Ovary (tissue), 7 donors: ENCODE measurements at regions not wholly inside any gene's neighbourhood (a gene's known extent, or its start where the extent isn't known, plus 50 kb on each side); places are given as distances from the start of the nearest gene placed in this dataset.

Source experiments
- DNase-seq, 5 donors: peaks; one replicate each; pipeline ENCODE4 v3.0.0-alpha.2; 2019 to 2020
- H3K27ac ChIP-seq, 2 donors: fragments of 200-600 bp; one replicate each; pipeline versions ENCODE4 v1.5.1 to v1.8.0; 2019 to 2022
- H3K27me3 ChIP-seq: fragments of 200-600 bp; one replicate; pipeline ENCODE4 v1.8.0; 2022
- H3K36me3 ChIP-seq: fragments of 200-600 bp; sonication (generic); one replicate; pipeline ENCODE4 v1.5.1; 2019
- H3K4me1 ChIP-seq: one replicate; pipeline ENCODE4 v1.8.1; 2013; ENCODE audit warnings: mild to moderate bottlenecking, moderate library complexity; ENCODE audit not compliant: insufficient read depth
- H3K4me3 ChIP-seq: fragments of 200-600 bp; sonication (generic); one replicate; pipeline ENCODE4 v1.5.1; 2017
- H3K9me3 ChIP-seq, 2 donors: fragments of 200-600 bp in 1 of 2; sonication (generic) in 1 of 2; one replicate each; pipeline versions ENCODE4 v1.5.1 to v1.8.1; 2013 to 2019; ENCODE audit warnings: mild to moderate bottlenecking in 1 of 2, moderate library complexity in 1 of 2
- CTCF ChIP-seq, 3 donors: fragments of 450-650 bp in 2 of 3; fragments of 200-600 bp in 1 of 3; IDR thresholded peaks; one replicate each; pipeline versions ENCODE4 v1.5.1 to v1.8.0; 2016 to 2022; ENCODE audit warnings: antibody characterized with exemption in 3 of 3, mild to moderate bottlenecking in 1 of 3
- EP300 ChIP-seq: sonication (generic); formaldehyde crosslinking; IDR thresholded peaks from one replicate; pipeline ENCODE4 v1.6.1; 2017; ENCODE audit warnings: antibody characterized with exemption
- POLR2A ChIP-seq: fragments of 450-650 bp; IDR thresholded peaks from one replicate; pipeline ENCODE4 v1.6.1; 2017; ENCODE audit warnings: antibody characterized with exemption, mild to moderate bottlenecking, moderate library complexity
- WGBS, 3 donors: extraction: QIAGEN DNeasy Blood & Tissue Kit in 1 of 3; methylation state at CpG; one replicate each; pipeline versions ENCODE4 v1.1.5 to v1.1.7; 2013 to 2017; 5-methylcytosine and 5-hydroxymethylcytosine counted together
- intact Hi-C, 4 donors: fragments of 100-400 bp; cut with DNase I; formaldehyde crosslinking; loops; one replicate each; pipeline versions ENCODE4 v1.11.0 to v1.15.1; 2022 to 2023
- donor health status: DM: no; HTN: no; CAD: no; lungs with moderate emphysema.
- donor health status: DM: no; HTN: no; CAD: no.
- donor health status: Bipolar disorder and iron deficiency.
- donor health status: DM: no; HTN: no; CAD: no.
- donor health status: DM: yes; HTN: yes; CAD: no.

GRCh38 chr2:105519516-105519915 lies 120.7 kb upstream of the FHL2 start:
- 70 to 77% (median 71%) methylated on average over 3 of the region's 3 CpGs for WGBS, 3 donors
- peaks cover 14% of the 10 kb centered on the region for H3K4me1 ChIP-seq
- no peak for DNase-seq
- H3K9me3 ChIP-seq = no peaks in the 10 kb centered on the region
- TF ChIP-seq EP300 (no peak), POLR2A (no peak)
- no peaks in the 10 kb centered on the region for H3K27me3 ChIP-seq
- intact Hi-C loops = loop anchor here in 2 of 4 donors (5.0 to 10.0 kb wide), 3 partner anchors 65 to 147 kb away; no protein-coding TSS in a partner anchor
- no peaks in the 10 kb centered on the region for H3K36me3 ChIP-seq
- H3K27ac ChIP-seq = no peak overlapping the region
- no peak overlapping the region for H3K4me3 ChIP-seq

- H3K36me3 ChIP-seq = no peaks in the 10 kb centered on the region
- DNase-seq = no peak
- 86 to 95% (median 92%) methylated on average over 6 of the region's 6 CpGs for WGBS, 3 donors
- TF ChIP-seq EP300 (no peak), CTCF (IDR thresholded peaks at IDR 0.05) (no peak)
- H3K9me3 ChIP-seq = no peaks in the 10 kb centered on the region
- intact Hi-C loops = loop anchor here in 2 of 4 donors (5.0 to 10.0 kb wide), 3 partner anchors 64 to 147 kb away; no protein-coding TSS in a partner anchor
- no peak overlapping the region for H3K27ac ChIP-seq
- H3K4me1 ChIP-seq = peaks cover 14% of the 10 kb centered on the region
- H3K4me3 ChIP-seq = no peak overlapping the region
- no peaks in the 10 kb centered on the region for H3K27me3 ChIP-seq
Measured at GRCh38 chr2:105518897-105519296, 120.0 kb upstream of the FHL2 start.

GRCh38 chr2:105517814-105518705 lies 119.2 kb upstream of the FHL2 start:
- Histone ChIP-seq H3K4me1 (peaks cover 14% of the 10 kb centered on the region), H3K27ac (peak overlapping the region in 1 of 2 donors; percentile 42), H3K4me3 (no peak overlapping the region), H3K9me3 (no peaks in the 10 kb centered on the region), H3K36me3 (no peaks in the 10 kb centered on the region), H3K27me3 (no peaks in the 10 kb centered on the region)
- intact Hi-C loops = loop anchor here in 2 of 4 donors (5.0 to 10.0 kb wide), 3 partner anchors 63 to 146 kb away; no protein-coding TSS in a partner anchor
- peak in 3 of 5 donors; percentile 48 to 75 (median 73) for DNase-seq
- no peak for TF ChIP-seq POLR2A
- no peak for TF ChIP-seq EP300
- no peak for TF ChIP-seq CTCF (IDR thresholded peaks at IDR 0.05)
- 80 to 81% (median 80%) methylated on average over 8 of the region's 8 CpGs for WGBS, 3 donors

GRCh38 chr2:105515581-105516415 lies 116.9 kb upstream of the FHL2 start:
- intact Hi-C loops = loop anchor here in 2 of 4 donors (5.0 to 10.0 kb wide), 3 partner anchors 61 to 143 kb away; no protein-coding TSS in a partner anchor
- peak in 1 of 5 donors; percentile 48 for DNase-seq

More at GRCh38 chr2:105515581-105516415, 116.9 kb upstream of the FHL2 start:
- WGBS, 3 donors = 78 to 87% (median 85%) methylated on average over 15 of the region's 15 CpGs
- Histone ChIP-seq H3K4me3 (no peak overlapping the region), H3K27me3 (no peaks in the 10 kb centered on the region), H3K9me3 (no peaks in the 10 kb centered on the region), H3K36me3 (no peaks in the 10 kb centered on the region), H3K4me1 (peaks cover 18% of the 10 kb centered on the region), H3K27ac (no peak overlapping the region)
- TF ChIP-seq CTCF (IDR thresholded peaks at IDR 0.05) (no peak), POLR2A (no peak), EP300 (no peak)
